ENCODE measurements at regions not wholly inside any gene's neighbourhood (a gene's known extent, or its start where the extent isn't known, plus 50 kb on each side); places are given as distances from the start of the nearest gene placed in this dataset.

- Histone ChIP-seq H3K27me3 (ENCODE audit: insufficient read depth, low read length) (no peaks in the 10 kb centered on the region), H3K4me2 (ENCODE audit: low read length) (no peak overlapping the region), H3K9me2 (ENCODE audit: low read depth, low read length) (no peaks in the 10 kb centered on the region), H3K27ac (ENCODE audit: low read depth, low read length, poor library complexity, severe bottlenecking) (no peak overlapping the region), H3K79me2 (ENCODE audit: insufficient read depth, low read length) (no peaks in the 10 kb centered on the region), H3K9me3 (ENCODE audit: low read length) (no peaks in the 10 kb centered on the region), H2AFZ (ENCODE audit: low read length) (no peak overlapping the region), H3F3A (ENCODE audit: insufficient read depth, low read length) (no peaks in the 10 kb centered on the region), H3K36me3 (ENCODE audit: insufficient read depth, low read length) (no peaks in the 10 kb centered on the region), H4K20me1 (ENCODE audit: insufficient read depth, low read length) (no peaks in the 10 kb centered on the region), H3K4me3 (ENCODE audit: low read depth, low read length, poor library complexity, severe bottlenecking) (no peak overlapping the region), H3K9ac (ENCODE audit: low read length) (no peak overlapping the region), H3K4me1 (ENCODE audit: insufficient read depth, low read length, severe bottlenecking) (no peaks in the 10 kb centered on the region)
- TF ChIP-seq CTCF (IDR thresholded peaks at IDR 0.05; ENCODE audit: low read length) (no peak), EZH2 (IDR thresholded peaks at IDR 0.05; ENCODE audit: borderline replicate concordance, low read length) (no peak)
These were observed 1807.8 kb downstream of the BRINP3 start for GRCh38 chr1:188669728-188670382.

- no peaks in the 10 kb centered on the region for H4K20me1 ChIP-seq (ENCODE audit: insufficient read depth, low read length)
- H3K27me3 ChIP-seq (ENCODE audit: insufficient read depth, low read length): no peaks in the 10 kb centered on the region
- H3F3A ChIP-seq (ENCODE audit: insufficient read depth, low read length): no peaks in the 10 kb centered on the region
- H3K4me3 ChIP-seq (ENCODE audit: low read depth, low read length, poor library complexity, severe bottlenecking): no peak overlapping the region
- no peak overlapping the region for H3K9ac ChIP-seq (ENCODE audit: low read length)
- H3K27ac ChIP-seq (ENCODE audit: low read depth, low read length, poor library complexity, severe bottlenecking): no peak overlapping the region
- TF ChIP-seq CTCF (IDR thresholded peaks at IDR 0.05; ENCODE audit: low read length): no peak
- TF ChIP-seq EZH2 (IDR thresholded peaks at IDR 0.05; ENCODE audit: borderline replicate concordance, low read length): no peak
- no peaks in the 10 kb centered on the region for H3K79me2 ChIP-seq (ENCODE audit: insufficient read depth, low read length)
- H3K9me2 ChIP-seq (ENCODE audit: low read depth, low read length): no peaks in the 10 kb centered on the region
- no peaks in the 10 kb centered on the region for H3K4me1 ChIP-seq (ENCODE audit: insufficient read depth, low read length, severe bottlenecking)
- no peak overlapping the region for H2AFZ ChIP-seq (ENCODE audit: low read length)
- H3K36me3 ChIP-seq (ENCODE audit: insufficient read depth, low read length): no peaks in the 10 kb centered on the region
- H3K9me3 ChIP-seq (ENCODE audit: low read length): no peaks in the 10 kb centered on the region
- H3K4me2 ChIP-seq (ENCODE audit: low read length): no peak overlapping the region
These were observed 1806.8 kb downstream of the BRINP3 start for GRCh38 chr1:188670837-188671236.

GRCh38 chr1:188672153-188672552, 1805.5 kb downstream of the BRINP3 start:
- Histone ChIP-seq H3F3A (ENCODE audit: insufficient read depth, low read length) (no peaks in the 10 kb centered on the region), H3K27ac (ENCODE audit: low read depth, low read length, poor library complexity, severe bottlenecking) (no peak overlapping the region), H3K27me3 (ENCODE audit: insufficient read depth, low read length) (no peaks in the 10 kb centered on the region), H3K9ac (ENCODE audit: low read length) (no peak overlapping the region), H4K20me1 (ENCODE audit: insufficient read depth, low read length) (no peaks in the 10 kb centered on the region), H2AFZ (ENCODE audit: low read length) (no peak overlapping the region), H3K79me2 (ENCODE audit: insufficient read depth, low read length) (no peaks in the 10 kb centered on the region), H3K36me3 (ENCODE audit: insufficient read depth, low read length) (no peaks in the 10 kb centered on the region), H3K4me1 (ENCODE audit: insufficient read depth, low read length, severe bottlenecking) (no peaks in the 10 kb centered on the region), H3K4me2 (ENCODE audit: low read length) (no peak overlapping the region), H3K4me3 (ENCODE audit: low read depth, low read length, poor library complexity, severe bottlenecking) (no peak overlapping the region), H3K9me3 (ENCODE audit: low read length) (no peaks in the 10 kb centered on the region), H3K9me2 (ENCODE audit: low read depth, low read length) (no peaks in the 10 kb centered on the region)
- TF ChIP-seq EZH2 (IDR thresholded peaks at IDR 0.05; ENCODE audit: borderline replicate concordance, low read length) (no peak), CTCF (IDR thresholded peaks at IDR 0.05; ENCODE audit: low read length) (no peak)
